GM19324 (cell line): ENCODE measurements at regions not wholly inside any gene's neighbourhood (a gene's known extent, or its start where the extent isn't known, plus 50 kb on each side); places are given as distances from the start of the nearest gene placed in this dataset.
"Not testable (repeated sequence)": the region's sequence is repeated elsewhere in the genome, so short reads cannot be mapped to it uniquely, and the experiment has no call there.

Experiments
- ATAC-seq: cut with Tn5 transposase; IDR thresholded peaks from one replicate; pipeline ENCODE4 v1.9.1; 2021; ENCODE audit warnings: mild to moderate bottlenecking, moderate library complexity; ENCODE audit not compliant: unreplicated experiment, low FRiP score

GRCh38 chr2:186347472-186347871 lies 138.6 kb upstream of the ZC3H15 start:
- ATAC-seq, result no peak

GRCh38 chr2:186348200-186348599 lies 137.9 kb upstream of the ZC3H15 start:
- no peak for ATAC-seq

GRCh38 chr2:186349508-186349907 lies 136.6 kb upstream of the ZC3H15 start:
- ATAC-seq, result peak; percentile 71

- ATAC-seq, result not testable (repeated sequence)
These were observed 131.9 kb upstream of the ZC3H15 start for GRCh38 chr2:186354160-186354559.

GRCh38 chr2:186365406-186365805 lies 120.7 kb upstream of the ZC3H15 start:
- no peak for ATAC-seq

GRCh38 chr2:186379052-186379451 lies 107.0 kb upstream of the ZC3H15 start:
- ATAC-seq, result no peak

- ATAC-seq, result no peak
These were observed 105.3 kb upstream of the ZC3H15 start for GRCh38 chr2:186380805-186381204.

GRCh38 chr2:186381573-186381972 lies 104.5 kb upstream of the ZC3H15 start:
- ATAC-seq, result no peak

GRCh38 chr2:186382932-186383331 lies 103.1 kb upstream of the ZC3H15 start:
- no peak for ATAC-seq

GRCh38 chr2:186384226-186384625 lies 101.8 kb upstream of the ZC3H15 start:
- no peak for ATAC-seq

- ATAC-seq, result not testable (repeated sequence)
These were observed 100.3 kb upstream of the ZC3H15 start for GRCh38 chr2:186385638-186386201.

GRCh38 chr2:186399082-186399644 lies 86.9 kb upstream of the ZC3H15 start:
- ATAC-seq, result no peak

- no peak for ATAC-seq
These were observed 80.2 kb upstream of the ZC3H15 start for GRCh38 chr2:186405842-186406241.

GRCh38 chr2:186407611-186408010 lies 78.4 kb upstream of the ZC3H15 start:
- no peak for ATAC-seq

- no peak for ATAC-seq
These were observed 75.3 kb upstream of the ZC3H15 start for GRCh38 chr2:186410802-186411201.

- ATAC-seq, result no peak
These were observed 63.8 kb upstream of the ZC3H15 start for GRCh38 chr2:186422226-186422625.

GRCh38 chr2:186423481-186423880 lies 62.6 kb upstream of the ZC3H15 start:
- no peak for ATAC-seq

GRCh38 chr2:186424265-186424664 lies 61.8 kb upstream of the ZC3H15 start:
- ATAC-seq, result no peak

GRCh38 chr2:186425576-186425975 lies 60.5 kb upstream of the ZC3H15 start:
- ATAC-seq, result no peak

GRCh38 chr2:186426153-186427016 lies 59.7 kb upstream of the ZC3H15 start:
- peak; percentile 82 for ATAC-seq

- ATAC-seq, result peak; percentile 26
These were observed 59.1 kb upstream of the ZC3H15 start for GRCh38 chr2:186427017-186427350.

- ATAC-seq, result no peak
These were observed 58.1 kb upstream of the ZC3H15 start for GRCh38 chr2:186427970-186428369.
